ENCODE measurements at regions not wholly inside any gene's neighbourhood (a gene's known extent, or its start where the extent isn't known, plus 50 kb on each side); places are given as distances from the start of the nearest gene placed in this dataset.
"Not testable (repeated sequence)": the region's sequence is repeated elsewhere in the genome, so short reads cannot be mapped to it uniquely, and the experiment has no call there.

- DNase-seq: no peak
Measured at GRCh38 chr11:122020902-122021301, 95.1 kb downstream of the BLID start.

DNA sequence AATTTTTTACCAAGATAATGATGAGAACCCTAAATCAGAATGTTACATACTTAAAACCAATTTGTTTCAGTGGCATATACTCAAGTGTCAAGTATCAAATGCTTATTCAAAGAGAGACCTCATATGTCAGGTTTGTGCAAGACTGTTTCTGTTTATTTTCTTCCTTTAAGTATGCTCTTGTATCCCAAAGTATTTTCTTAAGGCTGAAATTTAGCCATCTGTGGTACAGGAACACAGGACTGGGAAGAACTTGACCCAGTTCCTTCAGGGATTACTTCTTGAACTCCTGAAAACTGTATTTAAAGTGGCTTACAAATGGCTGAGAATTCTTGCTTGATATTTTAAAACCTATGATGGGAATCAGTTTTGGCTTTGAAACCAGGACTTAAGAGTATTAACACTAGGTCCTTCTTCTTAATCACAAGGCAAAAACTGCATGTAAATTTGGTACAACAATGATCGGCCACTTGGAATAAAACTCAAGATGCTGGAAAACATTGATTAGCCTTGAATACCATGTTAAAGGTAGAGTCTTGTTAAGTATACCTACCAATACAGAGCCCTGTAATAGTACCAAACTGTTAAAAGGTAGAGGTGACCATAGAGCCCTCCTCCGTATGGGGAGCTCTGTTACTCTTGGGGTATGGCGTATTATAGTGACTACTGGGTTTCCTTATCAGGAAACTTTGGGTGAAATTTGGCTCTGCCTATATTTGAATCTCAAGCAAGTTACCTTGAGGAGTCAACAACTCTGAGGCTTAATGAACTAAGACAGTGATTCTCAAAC, 95.9 kb downstream of the BLID start:
- no peak for DNase-seq

- DNase-seq: no peak
Measured at GRCh38 chr11:122007601-122008071, 108.4 kb downstream of the BLID start.

DNA sequence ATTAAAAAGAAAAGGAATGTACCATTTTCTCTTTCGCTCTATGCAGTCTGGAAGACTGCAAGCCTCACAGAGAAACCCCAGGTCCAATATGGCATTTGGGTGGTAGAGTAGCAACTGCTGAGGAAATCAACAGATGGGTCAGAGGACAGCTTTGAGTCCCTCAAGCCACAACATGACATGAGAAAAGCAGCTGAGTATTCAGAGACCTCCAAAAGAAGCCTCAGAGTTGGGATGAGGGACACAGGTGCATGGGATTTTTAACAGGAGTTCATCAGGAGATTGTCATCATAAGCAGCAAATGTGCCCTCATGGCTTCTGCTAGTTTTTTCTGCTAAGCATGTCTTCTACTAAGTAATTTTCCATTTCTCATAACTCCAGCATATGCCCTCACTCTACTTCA, 111.6 kb downstream of the BLID start:
- DNase-seq: no peak

DNA sequence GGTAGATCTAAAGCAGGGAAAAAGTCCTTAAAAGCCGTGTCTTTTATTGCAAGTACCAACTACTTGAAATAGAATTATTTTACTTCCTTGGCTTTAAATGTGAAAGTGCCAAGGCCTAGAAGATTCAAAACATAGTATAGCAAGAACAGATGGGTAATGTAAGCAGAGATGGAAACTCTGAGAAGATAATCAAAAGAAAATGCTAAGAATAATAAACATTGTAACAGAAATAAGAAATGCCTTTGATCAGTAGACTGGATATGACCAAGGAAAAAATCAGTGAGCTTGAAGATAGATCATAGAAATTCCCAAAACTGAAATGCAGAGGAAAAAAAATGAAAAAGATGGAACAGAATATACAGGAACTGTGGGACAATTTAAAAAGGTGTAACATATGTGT, 113.1 kb downstream of the BLID start:
- DNase-seq: no peak

- no peak for DNase-seq
Measured at GRCh38 chr11:122002047-122002446, 114.0 kb downstream of the BLID start.

GRCh38 chr11:121999651-122000050, 116.4 kb downstream of the BLID start:
- DNase-seq: no peak

GRCh38 chr11:121996574-121996973, 119.4 kb downstream of the BLID start:
- DNase-seq: no peak

- DNase-seq: no peak
Measured at GRCh38 chr11:121983901-121984300, 132.1 kb downstream of the BLID start.

GRCh38 chr11:121977914-121978313, 138.1 kb downstream of the BLID start:
- not testable (repeated sequence) for DNase-seq

DNA sequence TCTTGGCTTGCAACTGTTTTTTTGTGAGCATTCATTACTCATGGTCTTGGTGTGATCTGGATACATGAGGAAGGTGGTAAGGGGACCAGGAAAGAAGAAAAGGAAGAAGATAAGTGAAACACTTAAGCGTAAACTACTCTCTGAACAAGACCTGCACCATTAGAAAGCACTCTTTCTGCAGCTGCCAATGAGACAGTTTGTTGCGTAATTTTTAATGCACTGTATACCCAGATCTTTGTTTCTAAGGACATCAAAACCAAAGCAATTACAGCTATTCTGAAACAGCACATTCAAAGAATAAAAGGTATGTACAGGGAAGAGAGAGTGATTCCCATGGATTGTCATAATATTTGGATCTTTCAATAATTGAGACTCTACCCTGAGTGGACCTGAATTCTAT, 147.4 kb downstream of the BLID start:
- no peak for DNase-seq

GRCh38 chr11:121967131-121967704, 148.8 kb downstream of the BLID start:
- DNase-seq: no peak

GRCh38 chr11:121965330-121965729, 150.7 kb downstream of the BLID start:
- DNase-seq: no peak

DNA sequence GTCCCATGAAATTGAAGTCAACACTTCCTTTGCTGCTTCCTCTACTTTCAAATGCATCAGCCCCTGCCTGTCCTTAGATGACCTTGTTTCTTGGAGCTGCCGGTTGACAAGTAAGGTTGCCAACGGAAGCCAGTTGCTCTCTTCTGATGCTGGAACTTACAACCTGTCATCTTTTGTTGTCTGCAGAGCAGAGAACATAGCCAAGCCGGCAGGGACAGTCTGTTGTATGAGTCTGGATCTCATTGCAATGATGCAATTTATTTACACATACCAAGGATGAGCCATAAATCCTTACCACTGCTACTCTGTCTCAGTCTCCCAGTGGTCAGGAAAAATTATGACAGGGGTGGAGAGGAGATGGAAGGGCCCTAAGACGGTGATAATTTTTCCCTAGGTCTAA, 151.4 kb downstream of the BLID start:
- no peak for DNase-seq

DNA sequence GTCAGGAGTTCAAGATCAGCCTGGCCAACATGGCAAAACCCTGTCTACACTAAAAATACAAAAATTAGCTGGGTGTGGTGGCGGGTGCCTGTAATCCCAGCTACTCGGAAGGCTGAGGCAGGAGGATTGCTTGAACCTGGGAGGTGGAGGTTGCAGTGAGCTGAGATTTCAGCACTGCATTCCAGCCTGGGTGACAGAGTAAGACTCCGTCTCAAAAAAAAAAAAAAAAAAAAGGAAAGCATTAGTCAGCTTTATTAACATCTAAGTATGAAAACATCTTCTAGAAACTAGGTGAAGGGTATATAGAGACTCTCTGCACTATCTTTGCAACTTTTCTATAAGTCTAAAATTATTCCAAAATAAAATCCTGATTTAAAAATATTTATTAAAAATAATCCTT, 152.2 kb downstream of the BLID start:
- not testable (repeated sequence) for DNase-seq

GRCh38 chr11:121961321-121961801, 154.7 kb downstream of the BLID start:
- DNase-seq: no peak

DNA sequence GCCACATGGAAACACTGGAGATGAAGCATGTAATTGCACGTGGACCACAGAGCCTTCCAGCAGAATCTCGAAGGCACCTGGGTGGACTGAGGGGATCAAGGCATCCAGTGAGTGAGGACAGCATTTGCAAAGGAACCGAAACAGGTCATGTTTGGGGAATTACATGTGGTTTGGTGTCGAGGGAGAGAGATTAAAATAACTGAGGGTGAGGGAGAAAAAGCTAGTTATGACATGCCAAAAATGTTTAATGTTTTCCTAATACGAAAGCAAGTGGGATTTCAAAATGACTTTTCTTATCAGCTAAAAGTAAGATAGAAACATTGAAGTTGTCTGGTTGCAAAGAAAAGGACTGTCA, 157.1 kb downstream of the BLID start:
- DNase-seq: no peak

DNA sequence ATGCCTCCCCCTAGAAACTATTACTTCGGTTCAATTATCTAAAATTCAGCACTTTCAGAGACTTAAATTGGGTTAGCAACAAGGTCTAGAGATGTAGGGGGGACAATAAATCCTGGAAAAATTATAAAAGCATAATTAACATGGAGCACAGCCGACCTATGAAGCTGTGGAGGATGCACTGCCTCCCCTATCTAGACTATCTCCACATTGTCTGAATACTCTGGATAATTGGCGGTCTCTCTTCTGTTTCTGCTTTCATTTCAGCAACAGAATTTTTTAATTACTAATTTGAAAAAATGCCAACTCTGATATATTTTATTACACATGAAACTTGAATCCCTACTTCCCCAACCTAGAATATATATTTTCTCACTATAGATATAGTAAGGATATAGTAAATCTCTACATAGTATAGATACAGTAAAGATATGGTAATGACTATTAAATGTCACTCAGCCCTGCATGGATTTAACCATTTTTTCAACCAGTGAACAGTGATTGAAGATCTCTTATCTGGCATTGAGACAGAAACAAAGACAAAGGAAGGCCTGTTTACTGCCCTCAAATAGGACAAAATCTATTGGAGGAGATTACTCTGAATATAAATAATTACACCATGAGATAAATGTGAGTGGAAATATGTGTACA, 157.6 kb downstream of the BLID start:
- no peak for DNase-seq

DNA sequence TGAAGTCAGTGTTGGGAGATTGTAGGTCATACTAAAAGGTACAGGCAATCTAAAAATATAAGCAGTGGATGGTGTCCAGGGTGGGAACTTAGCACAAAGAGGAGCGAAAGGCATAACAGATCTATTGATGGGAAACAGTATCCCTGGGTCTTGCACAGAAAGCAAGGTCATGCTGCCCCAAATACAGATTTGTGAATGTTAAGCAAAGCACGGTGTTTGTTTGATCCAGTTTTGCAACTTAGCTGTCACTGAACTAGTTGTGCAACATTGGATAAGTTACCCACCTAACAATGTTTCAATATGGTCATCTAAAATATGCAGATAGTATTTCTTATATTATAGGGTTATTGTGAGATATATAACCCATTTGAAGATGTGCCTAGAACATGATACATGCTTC, 162.9 kb downstream of the BLID start:
- DNase-seq: no peak

DNA sequence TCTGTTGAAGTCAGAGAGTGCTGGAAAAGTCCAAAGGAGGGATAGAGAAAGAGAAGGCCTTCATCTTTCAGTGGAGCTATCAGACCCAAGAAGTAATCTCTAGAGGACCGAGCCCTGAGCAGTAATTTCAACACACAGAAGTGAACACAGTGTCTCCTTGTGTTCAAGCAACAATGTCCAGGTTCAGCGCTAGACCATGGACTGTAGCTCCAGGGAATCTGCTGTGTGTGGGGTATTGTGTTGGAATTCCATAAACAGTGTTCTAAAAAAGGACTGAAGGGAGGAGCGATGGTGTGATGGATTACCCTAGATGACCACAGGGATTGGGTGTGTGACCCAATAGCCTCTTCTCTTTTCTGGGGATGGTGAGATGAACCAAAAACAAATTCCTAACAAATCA, 165.9 kb downstream of the BLID start:
- no peak for DNase-seq

DNA sequence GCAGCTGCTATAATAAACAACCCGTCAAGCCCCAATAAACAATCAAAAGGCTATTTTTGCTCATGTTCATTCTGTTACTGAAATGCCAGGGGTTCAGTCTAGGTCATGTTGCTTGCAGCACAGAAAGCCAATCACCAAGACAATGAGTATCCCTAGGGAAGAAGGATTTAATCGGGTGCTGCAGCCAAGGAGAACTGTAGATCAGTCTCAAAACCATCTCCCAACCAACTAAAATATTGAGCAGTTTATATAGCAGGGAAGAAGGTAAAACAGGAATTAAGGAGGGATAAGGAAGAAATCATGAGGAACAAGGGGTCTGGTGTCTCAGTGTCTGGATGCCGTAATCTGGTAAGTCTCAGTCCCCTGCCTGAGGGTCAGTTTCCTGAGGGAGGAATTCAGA, 169.5 kb downstream of the BLID start:
- no peak for DNase-seq

DNA sequence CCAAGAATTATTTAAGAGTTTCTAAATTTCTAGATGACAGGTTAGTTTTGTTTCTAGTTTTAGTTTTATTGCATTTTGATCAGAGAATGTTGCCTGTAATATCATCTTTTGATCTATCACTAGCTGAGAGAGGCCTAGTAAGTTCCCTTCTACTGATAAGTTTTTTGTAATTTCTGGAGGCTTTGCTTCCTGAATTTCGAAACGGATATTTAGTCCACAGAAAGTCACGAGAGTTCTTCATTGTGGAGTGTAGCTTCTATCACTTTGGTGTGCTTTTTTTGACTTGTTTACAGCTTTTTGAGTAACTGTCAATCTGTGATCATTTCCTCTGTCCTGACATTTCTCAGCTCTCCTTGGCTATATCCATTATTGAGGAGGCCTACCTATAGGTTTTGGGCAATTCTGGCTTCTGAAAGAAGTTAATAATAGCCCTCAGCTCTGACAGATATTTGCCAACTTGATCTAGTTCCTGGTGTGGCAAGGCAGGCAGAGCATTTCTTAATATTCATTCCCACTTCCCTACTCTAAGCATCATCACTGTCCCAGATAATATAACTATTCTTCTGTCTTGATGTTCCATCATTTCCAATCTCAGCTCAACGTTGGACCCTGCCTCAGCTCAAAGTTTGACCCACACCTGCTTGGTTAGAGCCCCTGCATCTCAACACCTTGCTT, 171.3 kb downstream of the BLID start:
- no peak for DNase-seq

DNA sequence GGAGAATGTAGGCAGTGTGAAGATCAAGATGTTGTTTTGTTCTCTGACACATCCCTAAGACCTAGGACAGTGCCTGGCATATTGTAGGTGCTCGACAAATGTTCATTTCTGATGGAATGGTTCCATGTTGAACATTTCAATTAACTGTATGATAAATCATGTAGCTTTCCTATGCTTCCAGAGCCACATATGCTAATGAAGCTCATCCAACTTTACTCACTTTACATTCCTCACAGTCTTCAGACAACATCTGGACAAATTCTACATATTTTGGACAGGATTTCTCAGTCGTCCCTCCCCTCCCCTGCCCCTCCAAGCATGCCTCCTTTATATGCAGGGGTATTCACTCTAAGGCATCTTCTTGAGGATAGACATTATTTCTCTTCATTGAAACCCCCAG, 177.9 kb downstream of the BLID start:
- no peak for DNase-seq

Data from NCI-H524 treated with DMSO at 0.1 percent for 48 hours (cell line).